BLaER1 (cell line): ENCODE measurements at regions not wholly inside any gene's neighbourhood (a gene's known extent, or its start where the extent isn't known, plus 50 kb on each side); places are given as distances from the start of the nearest gene placed in this dataset.
"Not testable (repeated sequence)": the region's sequence is repeated elsewhere in the genome, so short reads cannot be mapped to it uniquely, and the experiment has no call there.

Source experiments
- H3K27ac ChIP-seq: shearing (Covaris generic); formaldehyde crosslinking; 2 replicates; pipeline ENCODE4 v1.8.1; 2022
- H3K27me3 ChIP-seq: shearing (Covaris generic); formaldehyde crosslinking; 2 replicates; pipeline ENCODE4 v1.8.1; 2022
- H3K36me3 ChIP-seq: shearing (Covaris generic); formaldehyde crosslinking; 2 replicates; pipeline ENCODE4 v1.8.1; 2022
- H3K4me1 ChIP-seq: shearing (Covaris generic); formaldehyde crosslinking; 2 replicates; pipeline ENCODE4 v1.8.1; 2022
- H3K4me2 ChIP-seq: shearing (Covaris generic); formaldehyde crosslinking; 2 replicates; pipeline ENCODE4 v1.8.1; 2022
- H3K4me3 ChIP-seq: shearing (Covaris generic); formaldehyde crosslinking; 2 replicates; pipeline ENCODE4 v1.8.1; 2022
- H3K9ac ChIP-seq: shearing (Covaris generic); formaldehyde crosslinking; 2 replicates; pipeline ENCODE4 v1.8.1; 2022
- H3K9me3 ChIP-seq: shearing (Covaris generic); formaldehyde crosslinking; 2 replicates; pipeline ENCODE4 v1.8.1; 2022
- H4K20me1 ChIP-seq: shearing (Covaris generic); formaldehyde crosslinking; 2 replicates; pipeline ENCODE4 v1.8.1; 2022
- Cebpa-rat ChIP-seq: shearing (Covaris generic); IDR thresholded peaks from 2 replicates; pipeline ENCODE4 v1.8.1; 2022

GRCh38 chr3:177361081-177361938 is 164.0 kb upstream of the TBL1XR1 start:
- peak overlapping the region; percentile 93 for H3K9ac ChIP-seq
- H3K36me3 ChIP-seq = no peaks in the 10 kb centered on the region
- peak overlapping the region; percentile 62 for H3K4me3 ChIP-seq
- H3K27me3 ChIP-seq = no peaks in the 10 kb centered on the region
- peaks cover 23% of the 10 kb centered on the region for H3K9me3 ChIP-seq
- H3K4me2 ChIP-seq = peak overlapping the region; percentile 97
- H3K4me1 ChIP-seq = peaks cover 58% of the 10 kb centered on the region
- no peaks in the 10 kb centered on the region for H4K20me1 ChIP-seq
- TF ChIP-seq Cebpa-rat = no peak
- H3K27ac ChIP-seq = peak overlapping the region; percentile 99

DNA sequence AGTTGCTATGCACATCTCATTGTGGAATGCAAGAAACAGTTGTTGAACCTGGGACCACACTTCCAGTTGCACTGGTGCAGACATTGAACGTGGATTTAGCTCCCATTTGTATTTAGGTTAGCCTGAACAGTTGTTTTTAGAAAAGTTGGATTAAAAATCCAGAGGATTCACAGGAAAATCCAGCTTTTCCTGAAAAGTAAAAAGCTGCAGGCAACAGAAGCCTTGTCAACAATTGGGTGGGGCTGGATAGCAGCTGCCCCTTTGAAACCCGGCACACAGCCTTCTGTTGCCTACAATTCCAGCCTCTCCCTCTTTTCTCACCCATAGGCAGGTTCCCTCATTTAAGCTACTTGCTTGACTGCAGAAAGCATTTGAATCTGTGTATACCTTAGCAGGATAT is 165.3 kb upstream of the TBL1XR1 start:
- Histone ChIP-seq H3K27me3 (no peaks in the 10 kb centered on the region), H3K4me2 (0 out of 2 replicates have a peak overlapping the region, but pooled peaks have one; percentile 2), H3K9me3 (peaks cover 33% of the 10 kb centered on the region), H3K27ac (no peak overlapping the region), H3K4me3 (no peak overlapping the region), H4K20me1 (no peaks in the 10 kb centered on the region), H3K36me3 (no peaks in the 10 kb centered on the region), H3K4me1 (peaks cover 45% of the 10 kb centered on the region), H3K9ac (no peak overlapping the region)
- no peak for TF ChIP-seq Cebpa-rat

DNA sequence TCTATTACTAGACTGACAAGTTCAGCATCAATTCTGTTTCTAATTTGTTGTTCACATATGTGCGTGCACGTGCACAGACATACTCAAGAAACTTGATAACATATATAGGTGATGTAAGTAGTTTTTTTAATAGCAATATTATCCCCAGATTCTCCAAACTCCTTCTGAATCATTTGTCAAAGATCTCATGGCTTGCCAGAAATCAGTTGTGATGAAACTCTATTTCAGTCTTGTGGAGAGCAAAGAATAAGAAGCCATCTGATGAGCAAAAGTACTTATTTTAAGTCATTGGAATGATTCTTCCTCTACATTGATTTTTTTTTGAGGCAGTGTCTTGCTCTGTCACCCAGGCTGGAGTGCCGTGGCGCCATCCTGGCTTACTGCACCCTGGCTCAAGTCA is 167.0 kb upstream of the TBL1XR1 start:
- no peak overlapping the region for H3K4me3 ChIP-seq
- H3K4me1 ChIP-seq = peaks cover 31% of the 10 kb centered on the region
- no peaks in the 10 kb centered on the region for H3K36me3 ChIP-seq
- no peaks in the 10 kb centered on the region for H4K20me1 ChIP-seq
- no peak overlapping the region for H3K9ac ChIP-seq
- no peaks in the 10 kb centered on the region for H3K27me3 ChIP-seq
- H3K4me2 ChIP-seq = no peak overlapping the region
- H3K27ac ChIP-seq = no peak overlapping the region
- TF ChIP-seq Cebpa-rat = no peak
- peaks cover 49% of the 10 kb centered on the region for H3K9me3 ChIP-seq

DNA sequence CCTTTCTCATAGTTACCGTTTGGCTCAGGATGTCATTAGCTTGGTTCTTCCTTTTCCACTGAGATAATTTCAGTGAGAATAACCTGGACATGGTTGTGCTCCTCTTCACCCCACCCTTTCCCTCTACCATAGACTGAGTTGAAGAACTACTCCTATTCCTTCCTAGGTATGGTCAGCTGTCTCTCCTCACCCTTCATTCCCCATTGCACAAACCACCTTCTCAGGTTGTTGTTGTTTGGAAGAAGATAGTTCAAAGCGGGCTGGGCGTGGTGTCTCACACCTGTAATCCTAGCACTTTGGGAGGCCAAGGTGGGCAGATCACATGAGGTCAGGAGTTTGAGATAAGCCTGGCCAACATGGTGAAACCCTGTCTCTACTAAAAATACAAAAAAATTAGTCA is 168.0 kb upstream of the TBL1XR1 start:
- peaks cover 49% of the 10 kb centered on the region for H3K9me3 ChIP-seq
- H3K27ac ChIP-seq, H3K4me2 ChIP-seq, H3K4me3 ChIP-seq, H3K27me3 ChIP-seq, H4K20me1 ChIP-seq, H3K9ac ChIP-seq, H3K36me3 ChIP-seq: not testable (repeated sequence)
- peaks cover 27% of the 10 kb centered on the region for H3K4me1 ChIP-seq

GRCh38 chr3:177367788-177368187 is 170.5 kb upstream of the TBL1XR1 start:
- TF ChIP-seq Cebpa-rat = no peak
- no peak overlapping the region for H3K4me3 ChIP-seq
- peaks cover 46% of the 10 kb centered on the region for H3K9me3 ChIP-seq
- no peaks in the 10 kb centered on the region for H3K27me3 ChIP-seq
- H3K27ac ChIP-seq = no peak overlapping the region
- no peaks in the 10 kb centered on the region for H3K36me3 ChIP-seq
- peaks cover 2% of the 10 kb centered on the region; the same call in 1 of the 2 replicates for H3K4me1 ChIP-seq
- H3K4me2 ChIP-seq = no peak overlapping the region
- H4K20me1 ChIP-seq = no peaks in the 10 kb centered on the region
- H3K9ac ChIP-seq = no peak overlapping the region

DNA sequence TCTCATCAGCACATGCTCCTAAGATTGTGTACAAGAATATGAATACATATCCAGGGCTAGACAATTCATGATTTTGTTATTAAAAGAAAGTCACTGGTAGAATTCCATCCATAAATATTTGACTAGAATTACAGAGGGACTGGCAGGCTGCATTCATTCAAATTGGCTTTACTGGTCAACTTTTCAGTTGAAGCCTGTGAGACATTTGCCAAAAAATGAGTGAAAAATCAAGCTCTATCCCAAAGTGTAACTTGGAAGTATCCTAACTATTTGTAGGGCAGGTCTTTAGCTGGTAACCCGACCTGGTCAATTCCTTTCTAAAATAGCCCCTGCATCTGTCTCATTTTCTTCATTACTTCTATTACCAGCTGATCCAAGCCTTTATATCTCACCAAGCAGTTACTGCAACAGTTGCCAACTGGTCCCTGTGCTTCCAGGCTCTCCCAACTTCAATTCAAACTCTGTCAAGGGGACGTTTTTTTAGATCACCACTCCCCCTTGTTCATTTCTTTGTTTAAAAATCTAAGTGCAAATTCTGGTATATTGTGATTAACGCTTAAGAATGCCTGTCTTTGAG is 173.1 kb upstream of the TBL1XR1 start:
- Histone ChIP-seq H3K4me1 (peaks cover 20% of the 10 kb centered on the region), H3K27ac (no peak overlapping the region), H3K9ac (no peak overlapping the region), H3K36me3 (no peaks in the 10 kb centered on the region), H3K4me3 (no peak overlapping the region), H3K9me3 (peaks cover 36% of the 10 kb centered on the region), H3K4me2 (no peak overlapping the region), H3K27me3 (no peaks in the 10 kb centered on the region), H4K20me1 (no peaks in the 10 kb centered on the region)
- TF ChIP-seq Cebpa-rat = no peak

DNA sequence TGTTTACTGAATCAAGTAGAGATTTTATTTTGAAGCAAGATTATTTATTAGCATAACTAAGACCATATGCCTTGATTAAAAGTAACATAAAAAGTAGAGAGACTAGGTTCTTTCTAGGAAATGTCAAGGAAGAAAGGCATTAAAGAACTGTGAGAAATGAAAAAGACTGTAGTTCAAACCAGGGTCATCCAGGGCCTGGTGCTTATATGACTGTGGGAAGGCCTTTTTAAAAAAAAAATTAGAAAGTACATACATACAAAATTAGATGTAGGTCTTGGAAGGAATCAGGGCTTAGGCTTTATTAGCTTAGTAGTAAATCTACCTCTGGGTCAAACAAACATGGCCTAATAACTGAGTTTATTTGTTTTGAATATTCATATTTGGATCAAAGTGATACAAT is 173.9 kb upstream of the TBL1XR1 start:
- no peak overlapping the region for H3K4me3 ChIP-seq
- TF ChIP-seq Cebpa-rat = no peak
- no peaks in the 10 kb centered on the region for H3K36me3 ChIP-seq
- H3K4me2 ChIP-seq = no peak overlapping the region
- peaks cover 23% of the 10 kb centered on the region for H3K4me1 ChIP-seq
- H3K27ac ChIP-seq = no peak overlapping the region
- no peaks in the 10 kb centered on the region for H4K20me1 ChIP-seq
- H3K9me3 ChIP-seq = peaks cover 31% of the 10 kb centered on the region
- H3K27me3 ChIP-seq = no peaks in the 10 kb centered on the region
- H3K9ac ChIP-seq = no peak overlapping the region

- no peak overlapping the region for H3K4me3 ChIP-seq
- H3K4me2 ChIP-seq = no peak overlapping the region
- no peak for TF ChIP-seq Cebpa-rat
- H3K27me3 ChIP-seq = no peaks in the 10 kb centered on the region
- H3K9me3 ChIP-seq = peaks cover 32% of the 10 kb centered on the region
- H4K20me1 ChIP-seq = no peaks in the 10 kb centered on the region
- no peak overlapping the region for H3K9ac ChIP-seq
- H3K27ac ChIP-seq = no peak overlapping the region
- peaks cover 23% of the 10 kb centered on the region for H3K4me1 ChIP-seq
- no peaks in the 10 kb centered on the region for H3K36me3 ChIP-seq
Measured at GRCh38 chr3:177371888-177372287, 174.6 kb upstream of the TBL1XR1 start.

DNA sequence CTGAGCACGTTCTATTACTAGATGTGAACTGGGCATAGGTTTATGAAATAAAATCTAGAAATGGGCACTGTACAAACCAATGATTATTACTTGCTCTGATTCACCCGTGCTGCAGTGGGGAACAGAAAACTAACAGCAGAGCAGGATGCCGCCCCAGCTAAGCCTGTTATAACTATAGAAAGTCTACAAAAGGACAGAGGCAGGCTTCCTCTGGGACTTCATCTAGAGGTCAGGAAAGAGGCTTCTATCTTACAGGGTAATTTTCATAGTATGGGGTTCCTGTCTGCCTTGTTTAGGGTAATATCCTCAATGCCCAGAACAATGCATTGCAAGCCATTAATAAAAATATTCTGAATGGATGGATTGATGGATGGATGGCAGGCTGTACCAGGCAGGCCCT is 177.0 kb upstream of the TBL1XR1 start:
- Histone ChIP-seq H3K9ac (peak overlapping the region; percentile 30; the same call in 1 of the 2 replicates), H3K4me1 (peaks cover 23% of the 10 kb centered on the region), H3K27ac (peak overlapping the region; percentile 52), H3K36me3 (no peaks in the 10 kb centered on the region), H3K4me2 (peak overlapping the region; percentile 61), H3K27me3 (no peaks in the 10 kb centered on the region), H3K9me3 (peaks cover 35% of the 10 kb centered on the region), H4K20me1 (no peaks in the 10 kb centered on the region), H3K4me3 (peak overlapping the region; percentile 11; the same call in 1 of the 2 replicates)
- TF ChIP-seq Cebpa-rat = no peak

DNA sequence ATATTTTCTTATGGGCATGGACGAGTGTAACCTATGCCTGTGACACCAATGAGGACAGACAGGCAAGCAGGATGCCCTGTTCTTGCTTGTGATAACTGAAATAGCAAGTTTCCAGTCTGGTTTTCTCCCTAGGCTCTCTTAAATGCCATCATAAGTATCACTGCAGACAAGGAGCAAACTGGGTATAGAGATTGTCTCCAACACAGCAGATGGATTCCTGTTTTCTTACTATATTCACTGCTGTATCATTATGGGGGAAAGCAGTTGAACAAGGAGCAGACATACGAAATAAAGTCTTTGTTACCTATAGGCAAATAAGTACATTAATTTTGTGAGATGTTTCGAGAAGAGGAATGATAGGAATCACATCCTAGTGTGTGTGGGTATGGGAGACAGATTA is 178.0 kb upstream of the TBL1XR1 start:
- no peaks in the 10 kb centered on the region for H3K36me3 ChIP-seq
- H3K9ac ChIP-seq = no peak overlapping the region
- H3K4me3 ChIP-seq = no peak overlapping the region
- peaks cover 43% of the 10 kb centered on the region for H3K9me3 ChIP-seq
- H3K4me1 ChIP-seq = peaks cover 23% of the 10 kb centered on the region
- H3K27ac ChIP-seq = peak overlapping the region; percentile 52
- peak overlapping the region; percentile 61; the same call in 1 of the 2 replicates for H3K4me2 ChIP-seq
- no peaks in the 10 kb centered on the region for H4K20me1 ChIP-seq
- no peaks in the 10 kb centered on the region for H3K27me3 ChIP-seq
- no peak for TF ChIP-seq Cebpa-rat
